Chondrocyte (in vitro differentiated cells): ENCODE measurements at regions not wholly inside any gene's neighbourhood (a gene's known extent, or its start where the extent isn't known, plus 50 kb on each side); places are given as distances from the start of the nearest gene placed in this dataset.

Source experiments
- DNase-seq: peaks from one replicate; pipeline ENCODE4 v3.0.0; 2021; ENCODE audit warnings: mixed read lengths, low spot score
- H3K27ac Mint-ChIP-seq: one replicate; pipeline ENCODE4 v1.8.0; 2021; ENCODE audit warnings: mild to moderate bottlenecking, moderate library complexity, mixed read lengths; ENCODE audit not compliant: unreplicated experiment
- H3K27me3 Mint-ChIP-seq: 2 replicates; pipeline ENCODE4 v1.8.0; 2021; ENCODE audit warnings: low read depth, mixed read lengths
- H3K36me3 Mint-ChIP-seq: 2 replicates; pipeline ENCODE4 v1.8.0; 2021; ENCODE audit warnings: low read depth, mixed read lengths
- H3K4me1 Mint-ChIP-seq: 2 replicates; pipeline ENCODE4 v1.8.0; 2021; ENCODE audit warnings: low read depth, mild to moderate bottlenecking, mixed read lengths
- H3K4me3 Mint-ChIP-seq: one replicate; pipeline ENCODE4 v1.8.0; 2021; ENCODE audit warnings: mild to moderate bottlenecking, moderate library complexity, mixed read lengths; ENCODE audit not compliant: unreplicated experiment
- H3K9me3 Mint-ChIP-seq: 2 replicates; pipeline ENCODE4 v1.8.0; 2021; ENCODE audit warnings: low read depth, mixed read lengths
- TF ChIP-seq, protein P1 (sequence below): fragments of 200-600 bp; sonication (generic); IDR thresholded peaks from 2 replicates; pipeline ENCODE4 v1.5.0; 2021; ENCODE audit warnings: antibody characterized with exemption, mild to moderate bottlenecking, moderate library complexity

DNA sequence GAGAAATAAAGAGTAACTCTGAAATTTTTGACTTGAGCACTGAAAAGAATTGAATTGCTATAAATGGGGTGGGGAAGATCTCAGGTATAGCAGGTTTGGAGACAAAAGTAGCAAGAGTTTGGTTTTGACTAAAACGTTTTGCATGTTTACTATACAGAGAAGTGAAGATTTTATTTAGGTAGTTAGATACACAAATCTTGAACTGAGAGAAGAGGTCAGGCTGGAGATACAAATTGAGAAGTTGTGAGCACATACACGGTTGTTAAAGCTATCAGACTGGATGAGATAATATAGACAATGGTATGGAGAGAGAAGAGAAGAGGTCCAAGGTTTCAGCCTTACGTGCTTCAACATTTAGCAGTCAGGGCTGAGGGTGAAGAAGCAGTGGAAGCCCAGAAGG is 420.9 kb downstream of the FOXO1 start:
- DNase-seq, result no peak
- Mint-ChIP-seq H3K4me1 (no peaks in the 10 kb centered on the region), H3K9me3 (no peaks in the 10 kb centered on the region), H3K4me3 (no peak overlapping the region), H3K27me3 (no peaks in the 10 kb centered on the region), H3K36me3 (no peaks in the 10 kb centered on the region), H3K27ac (no peak overlapping the region)
- TF ChIP-seq, protein P1, sequence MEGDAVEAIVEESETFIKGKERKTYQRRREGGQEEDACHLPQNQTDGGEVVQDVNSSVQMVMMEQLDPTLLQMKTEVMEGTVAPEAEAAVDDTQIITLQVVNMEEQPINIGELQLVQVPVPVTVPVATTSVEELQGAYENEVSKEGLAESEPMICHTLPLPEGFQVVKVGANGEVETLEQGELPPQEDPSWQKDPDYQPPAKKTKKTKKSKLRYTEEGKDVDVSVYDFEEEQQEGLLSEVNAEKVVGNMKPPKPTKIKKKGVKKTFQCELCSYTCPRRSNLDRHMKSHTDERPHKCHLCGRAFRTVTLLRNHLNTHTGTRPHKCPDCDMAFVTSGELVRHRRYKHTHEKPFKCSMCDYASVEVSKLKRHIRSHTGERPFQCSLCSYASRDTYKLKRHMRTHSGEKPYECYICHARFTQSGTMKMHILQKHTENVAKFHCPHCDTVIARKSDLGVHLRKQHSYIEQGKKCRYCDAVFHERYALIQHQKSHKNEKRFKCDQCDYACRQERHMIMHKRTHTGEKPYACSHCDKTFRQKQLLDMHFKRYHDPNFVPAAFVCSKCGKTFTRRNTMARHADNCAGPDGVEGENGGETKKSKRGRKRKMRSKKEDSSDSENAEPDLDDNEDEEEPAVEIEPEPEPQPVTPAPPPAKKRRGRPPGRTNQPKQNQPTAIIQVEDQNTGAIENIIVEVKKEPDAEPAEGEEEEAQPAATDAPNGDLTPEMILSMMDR, result no peak

DNA sequence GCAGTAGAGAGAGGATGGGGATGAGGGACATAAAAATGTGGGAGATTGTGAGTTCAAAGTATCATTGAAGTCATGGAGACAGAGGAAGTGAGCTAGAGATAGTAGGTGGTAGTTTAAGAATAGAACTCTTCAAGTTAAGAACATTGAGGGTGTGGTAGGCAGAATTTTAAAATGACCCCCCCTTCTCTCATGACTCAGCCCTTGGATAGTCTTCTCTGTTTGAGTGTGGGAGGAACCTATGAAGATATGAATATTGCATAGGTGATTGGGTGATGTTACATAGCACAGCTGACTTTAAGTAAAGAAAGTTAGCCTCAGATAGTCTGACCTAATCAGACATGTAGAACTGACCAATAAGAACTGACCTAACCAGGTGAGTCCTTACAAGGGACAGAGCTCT is 418.6 kb downstream of the FOXO1 start:
- H3K4me3 Mint-ChIP-seq, result no peak overlapping the region

DNA sequence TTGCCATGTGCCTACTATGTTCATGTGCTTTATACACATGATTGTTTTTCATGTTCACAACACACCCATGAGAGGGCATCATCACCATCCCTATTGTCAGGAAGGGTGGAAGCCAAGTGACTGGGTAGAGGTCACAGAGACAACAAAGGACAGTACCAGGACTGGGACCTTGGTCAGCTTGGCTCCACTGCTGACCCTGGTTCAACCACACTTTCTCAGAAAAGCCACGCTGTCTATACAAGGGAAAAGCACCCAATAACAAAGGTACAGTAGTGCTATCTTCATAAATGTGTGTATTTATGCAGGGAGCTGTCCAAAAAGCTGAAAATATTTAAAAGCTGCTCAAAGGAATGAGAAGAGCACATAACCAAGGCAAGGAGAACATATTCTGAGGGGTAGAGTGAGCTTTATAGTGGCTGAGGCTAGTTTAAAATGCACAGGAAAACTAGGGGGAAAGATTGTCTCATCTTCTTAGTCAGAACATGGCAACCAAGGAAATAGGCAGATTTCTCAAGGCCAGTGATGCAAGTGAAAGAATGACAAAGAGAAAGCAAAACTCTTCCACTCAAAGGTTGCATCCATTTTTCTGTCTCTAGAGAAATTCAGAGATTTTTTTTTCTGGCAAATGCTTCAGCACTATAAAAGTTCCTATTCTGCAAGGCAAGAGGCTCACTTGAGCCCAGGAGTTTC is 415.0 kb downstream of the FOXO1 start:
- H3K4me3 Mint-ChIP-seq, result no peak overlapping the region
- H3K9me3 Mint-ChIP-seq, result no peaks in the 10 kb centered on the region
- no peaks in the 10 kb centered on the region for H3K27me3 Mint-ChIP-seq
- no peak for DNase-seq
- no peaks in the 10 kb centered on the region for H3K36me3 Mint-ChIP-seq
- H3K4me1 Mint-ChIP-seq, result peaks cover 5% of the 10 kb centered on the region
- TF ChIP-seq, protein P1, result peak; percentile 14
- no peak overlapping the region for H3K27ac Mint-ChIP-seq

More for the DNA sequence above, 418.6 kb downstream of the FOXO1 start:
- H3K4me1 Mint-ChIP-seq, result peaks cover 5% of the 10 kb centered on the region
- H3K27ac Mint-ChIP-seq, result no peak overlapping the region
- H3K9me3 Mint-ChIP-seq, result no peaks in the 10 kb centered on the region
- no peaks in the 10 kb centered on the region for H3K36me3 Mint-ChIP-seq
- TF ChIP-seq, protein P1, result no peak
- H3K27me3 Mint-ChIP-seq, result no peaks in the 10 kb centered on the region
- DNase-seq, result no peak

DNA sequence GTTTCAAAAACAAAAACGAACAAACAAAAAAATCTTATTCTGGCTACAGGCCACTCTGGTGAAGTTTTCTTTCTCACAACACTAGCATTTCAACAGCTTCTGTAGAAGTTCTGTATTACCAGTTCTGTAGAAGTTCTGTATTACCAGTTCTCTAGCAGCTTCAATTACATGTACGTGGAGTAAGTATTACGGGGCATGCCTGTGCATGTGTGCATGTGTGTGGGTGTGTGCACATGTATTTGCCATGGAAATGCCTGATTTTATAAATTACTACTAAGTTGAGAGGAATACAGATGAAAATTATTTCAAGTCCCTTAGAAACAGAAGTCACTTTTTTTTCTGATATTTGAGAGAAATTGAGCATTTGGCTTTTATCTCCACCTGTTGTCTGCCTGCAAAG is 414.2 kb downstream of the FOXO1 start:
- H3K36me3 Mint-ChIP-seq, result no peaks in the 10 kb centered on the region
- TF ChIP-seq, protein P1, result no peak
- H3K4me3 Mint-ChIP-seq, result no peak overlapping the region
- H3K27ac Mint-ChIP-seq, result no peak overlapping the region
- no peaks in the 10 kb centered on the region for H3K9me3 Mint-ChIP-seq
- peaks cover 5% of the 10 kb centered on the region for H3K4me1 Mint-ChIP-seq
- no peak for DNase-seq
- peaks cover 2% of the 10 kb centered on the region for H3K27me3 Mint-ChIP-seq

DNA sequence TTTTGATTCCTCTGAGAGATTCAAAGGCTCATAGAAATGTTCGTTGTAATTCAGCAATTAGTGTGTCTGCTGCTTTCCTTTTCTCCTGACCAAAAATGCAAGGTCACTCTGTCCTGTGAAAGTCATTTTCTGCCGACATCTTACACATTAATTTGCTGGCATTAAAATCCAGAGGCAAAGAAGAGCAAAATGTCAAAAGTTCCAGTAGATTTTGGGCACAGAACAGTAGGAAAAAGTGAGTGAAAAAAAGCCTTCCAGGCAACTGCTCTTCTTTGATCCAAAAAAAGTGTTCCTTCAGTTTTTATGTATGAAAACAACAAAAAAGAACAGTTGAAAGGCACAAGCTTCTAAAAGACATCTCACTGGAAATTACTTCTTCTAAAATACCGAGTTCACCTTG is 413.8 kb downstream of the FOXO1 start:
- Mint-ChIP-seq H3K27me3 (peaks cover 2% of the 10 kb centered on the region), H3K9me3 (no peaks in the 10 kb centered on the region), H3K4me1 (peaks cover 5% of the 10 kb centered on the region), H3K4me3 (no peak overlapping the region), H3K36me3 (no peaks in the 10 kb centered on the region), H3K27ac (no peak overlapping the region)
- TF ChIP-seq, protein P1, result no peak
- no peak for DNase-seq
